OCI-LY3 (cell line): ENCODE measurements at regions not wholly inside any gene's neighbourhood (a gene's known extent, or its start where the extent isn't known, plus 50 kb on each side); places are given as distances from the start of the nearest gene placed in this dataset.

Source experiments
- H2AFZ ChIP-seq: fragments of 200-600, 300-600 bp; shearing (Covaris generic); 2 replicates; pipeline ENCODE4 v1.6.0; 2014; ENCODE audit warnings: antibody characterized with exemption, low read depth, low read length
- H3K27ac ChIP-seq: fragments of 200-600, 300-600 bp; sonication (generic); 2 replicates; pipeline ENCODE4 v1.5.1; 2014; ENCODE audit warnings: mild to moderate bottlenecking, low read length, moderate library complexity, mixed read lengths
- H3K27me3 ChIP-seq: fragments of 200-600, 300-600 bp; sonication (generic); 2 replicates; pipeline ENCODE4 v1.6.1; 2014; ENCODE audit warnings: low read depth, low read length, mixed read lengths
- H3K36me3 ChIP-seq: fragments of 200-600, 300-600 bp; sonication (generic); replicated peaks from 2 replicates; pipeline ENCODE3; 2014; ENCODE audit warnings: low read depth, low read length, mixed read lengths
- H3K4me1 ChIP-seq: fragments of 300-600, 200-600 bp; sonication (generic); 2 replicates; pipeline ENCODE4 v1.6.1; 2014; ENCODE audit warnings: low read length, mixed read lengths
- H3K4me2 ChIP-seq: fragments of 200-600, 300-600 bp; sonication (generic); 2 replicates; pipeline ENCODE4 v1.6.1; 2014; ENCODE audit warnings: low read length, mixed read lengths
- H3K4me3 ChIP-seq: fragments of 300-600, 200-600 bp; sonication (generic); 2 replicates; pipeline ENCODE4 v1.5.1; 2014; ENCODE audit warnings: antibody characterized with exemption, mild to moderate bottlenecking, low read length, moderate library complexity
- H3K79me2 ChIP-seq: fragments of 300-600, 200-600 bp; shearing (Covaris generic); 2 replicates; pipeline ENCODE4 v1.6.1; 2014; ENCODE audit warnings: mild to moderate bottlenecking, low read length, mixed read lengths
- H3K9ac ChIP-seq: fragments of 300-600, 200-600 bp; shearing (Covaris generic); 2 replicates; pipeline ENCODE4 v1.6.0; 2014; ENCODE audit warnings: mild to moderate bottlenecking, low read length, moderate library complexity
- H3K9me3 ChIP-seq: fragments of 200-600, 300-600 bp; shearing (Covaris generic); 2 replicates; pipeline ENCODE4 v1.6.1; 2014; ENCODE audit warnings: low read length, mixed read lengths; ENCODE audit not compliant: insufficient read depth
- H4K20me1 ChIP-seq: fragments of 200-600, 300-600 bp; sonication (generic); 2 replicates; pipeline ENCODE4 v1.6.1; 2016; ENCODE audit warnings: low read length, mixed read lengths; ENCODE audit not compliant: insufficient read depth
- CTCF ChIP-seq: fragments of 200-600, 300-600 bp; sonication (generic); IDR thresholded peaks from 2 replicates; pipeline ENCODE4 v1.5.1; 2014; ENCODE audit warnings: antibody characterized with exemption, low read length, low read depth
- EZH2phosphoT487 ChIP-seq: fragments of 200-600 bp; shearing (Covaris generic); IDR thresholded peaks from 2 replicates; pipeline ENCODE4 v1.6.1; 2018; ENCODE audit warnings: antibody characterized with exemption, mixed run types, low read depth

DNA sequence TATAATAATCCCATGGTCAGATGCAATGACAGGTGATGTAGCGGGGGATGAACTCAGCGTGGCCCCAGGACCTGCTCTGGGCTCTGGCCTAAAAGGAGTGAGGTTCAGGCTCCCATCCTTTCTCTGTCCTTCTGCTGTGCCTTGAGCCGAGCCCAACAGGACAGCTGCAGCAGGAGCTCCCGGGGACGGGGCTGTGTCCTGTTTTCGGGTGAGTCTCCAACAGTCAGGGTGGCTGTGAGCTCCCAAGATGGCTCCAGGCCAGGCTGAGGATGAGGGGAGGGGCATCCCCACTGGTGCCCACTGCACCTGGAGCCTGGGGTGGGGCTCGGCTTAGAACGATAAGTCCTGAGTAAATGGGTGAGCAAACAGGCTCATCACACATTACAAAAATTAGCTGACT, 1385.0 kb downstream of the BRD1 start:
- peaks cover 14% of the 10 kb centered on the region for H3K4me1 ChIP-seq
- H3K9ac ChIP-seq, result no peak overlapping the region
- no peaks in the 10 kb centered on the region for H3K36me3 ChIP-seq
- no peak overlapping the region for H3K27ac ChIP-seq
- no peak for TF ChIP-seq CTCF
- no peak for TF ChIP-seq EZH2phosphoT487
- peaks cover 70% of the 10 kb centered on the region for H4K20me1 ChIP-seq
- no peaks in the 10 kb centered on the region for H3K9me3 ChIP-seq
- peaks cover 74% of the 10 kb centered on the region for H3K27me3 ChIP-seq
- H3K79me2 ChIP-seq, result no peaks in the 10 kb centered on the region
- H3K4me2 ChIP-seq, result no peak overlapping the region
- H3K4me3 ChIP-seq, result no peak overlapping the region
- no peak overlapping the region for H2AFZ ChIP-seq

DNA sequence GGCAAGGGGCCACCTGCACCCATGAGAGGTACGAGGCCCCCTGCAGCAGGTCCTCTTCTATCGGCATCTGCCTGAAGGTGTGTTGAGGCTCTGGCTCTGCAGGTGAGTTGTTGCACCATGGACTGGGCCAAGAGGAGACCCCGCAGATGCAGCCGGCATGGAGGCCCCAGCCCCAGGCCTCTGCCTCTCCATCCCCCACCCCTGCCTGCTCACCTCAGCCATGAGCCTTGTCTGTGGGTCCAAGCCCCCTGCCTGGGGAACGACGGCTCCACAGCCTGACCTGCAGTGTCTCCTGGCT, 1386.2 kb downstream of the BRD1 start:
- no peak for TF ChIP-seq CTCF
- TF ChIP-seq EZH2phosphoT487, result no peak
- no peak overlapping the region for H3K9ac ChIP-seq
- no peaks in the 10 kb centered on the region for H3K36me3 ChIP-seq
- no peak overlapping the region for H3K27ac ChIP-seq
- H3K79me2 ChIP-seq, result no peaks in the 10 kb centered on the region
- H3K4me1 ChIP-seq, result peaks cover 14% of the 10 kb centered on the region
- no peak overlapping the region for H2AFZ ChIP-seq
- H3K4me2 ChIP-seq, result no peak overlapping the region
- no peak overlapping the region for H3K4me3 ChIP-seq
- no peaks in the 10 kb centered on the region for H3K9me3 ChIP-seq
- H3K27me3 ChIP-seq, result peaks cover 67% of the 10 kb centered on the region
- H4K20me1 ChIP-seq, result peaks cover 65% of the 10 kb centered on the region

- Histone ChIP-seq H3K36me3 (no peaks in the 10 kb centered on the region), H3K9ac (no peak overlapping the region), H3K9me3 (no peaks in the 10 kb centered on the region), H3K27me3 (peaks cover 68% of the 10 kb centered on the region), H2AFZ (no peak overlapping the region), H3K4me2 (no peak overlapping the region), H3K79me2 (no peaks in the 10 kb centered on the region), H3K27ac (no peak overlapping the region), H3K4me1 (peaks cover 14% of the 10 kb centered on the region), H3K4me3 (no peak overlapping the region), H4K20me1 (peaks cover 60% of the 10 kb centered on the region)
- TF ChIP-seq EZH2phosphoT487, result no peak
- TF ChIP-seq CTCF, result no peak
Observed at GRCh38 chr22:48440673-48441552, 1386.8 kb downstream of the BRD1 start.

DNA sequence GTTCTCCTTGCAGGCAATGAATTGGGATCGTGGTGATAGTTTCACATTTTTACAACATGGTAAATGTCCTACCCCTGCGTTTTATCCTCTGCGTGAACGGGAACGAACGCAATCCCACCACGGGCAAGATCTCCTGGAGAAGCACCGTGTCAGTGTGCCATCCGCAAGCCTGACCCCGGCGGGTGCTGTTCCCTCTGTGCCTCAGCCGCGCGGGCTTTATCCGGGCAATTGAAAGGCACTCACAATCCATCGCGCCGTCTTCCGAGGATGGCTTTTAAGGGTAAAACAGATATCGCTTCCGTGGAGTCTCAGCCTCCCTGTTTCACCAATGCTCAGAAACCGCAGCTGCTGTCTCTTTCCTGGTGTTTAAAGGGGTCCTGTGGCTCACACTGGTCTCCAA, 1387.5 kb downstream of the BRD1 start:
- peaks cover 66% of the 10 kb centered on the region for H3K27me3 ChIP-seq
- TF ChIP-seq EZH2phosphoT487, result no peak
- no peak overlapping the region for H3K4me2 ChIP-seq
- H3K9ac ChIP-seq, result no peak overlapping the region
- H3K79me2 ChIP-seq, result no peaks in the 10 kb centered on the region
- H3K27ac ChIP-seq, result no peak overlapping the region
- no peak overlapping the region for H3K4me3 ChIP-seq
- H2AFZ ChIP-seq, result no peak overlapping the region
- peaks cover 56% of the 10 kb centered on the region for H4K20me1 ChIP-seq
- no peaks in the 10 kb centered on the region for H3K36me3 ChIP-seq
- H3K9me3 ChIP-seq, result no peaks in the 10 kb centered on the region
- H3K4me1 ChIP-seq, result peaks cover 14% of the 10 kb centered on the region
